Thoracic aorta (tissue), 2 donors: ENCODE measurements at regions not wholly inside any gene's neighbourhood (a gene's known extent, or its start where the extent isn't known, plus 50 kb on each side); places are given as distances from the start of the nearest gene placed in this dataset.

Experiments used
- ATAC-seq: fragments of 150-250 bp; one replicate; pipeline ENCODE4 v1.8.0; 2017; ENCODE audit warnings: low read depth; ENCODE audit not compliant: insufficient number of reproducible peaks, low FRiP score
- DNase-seq: peaks from one replicate; pipeline ENCODE4 v3.0.0-alpha.2; 2020; ENCODE audit warnings: low spot score
- H3K27ac ChIP-seq, 2 donors: fragments of 200-600 bp; sonication (generic); 1 replicate in 1 of 2; 2 replicates in 1 of 2; pipeline ENCODE4 v1.5.1; 2016; ENCODE audit warnings: mild to moderate bottlenecking in 2 of 2, moderate library complexity in 2 of 2
- H3K27me3 ChIP-seq: fragments of 200-600 bp; sonication (generic); replicated peaks from 2 replicates; pipeline ENCODE4 v1.6.0; 2016; ENCODE audit warnings: mild to moderate bottlenecking; ENCODE audit not compliant: insufficient read depth
- H3K36me3 ChIP-seq: fragments of 200-600 bp; sonication (generic); one replicate; pipeline ENCODE4 v1.5.1; 2016
- H3K4me1 ChIP-seq, 2 donors: fragments of 200-600 bp; sonication (generic); 1 replicate in 1 of 2; 2 replicates in 1 of 2; pipeline versions ENCODE4 v1.5.1 to v1.6.0; 2016; ENCODE audit warnings: low read depth in 2 of 2, mild to moderate bottlenecking in 1 of 2; ENCODE audit not compliant: control insufficient read depth in 1 of 2
- H3K4me3 ChIP-seq: fragments of 200-600 bp; sonication (generic); 2 replicates; pipeline ENCODE4 v1.5.1; 2016; ENCODE audit warnings: mild to moderate bottlenecking
- H3K9me3 ChIP-seq: fragments of 200-600 bp; sonication (generic); 2 replicates; pipeline ENCODE4 v1.5.1; 2016
- TF ChIP-seq, protein P1 (sequence below): fragments of 200-600 bp; sonication (generic); IDR thresholded peaks from one replicate; pipeline ENCODE4 v1.5.1; 2019; ENCODE audit warnings: antibody characterized with exemption

DNA sequence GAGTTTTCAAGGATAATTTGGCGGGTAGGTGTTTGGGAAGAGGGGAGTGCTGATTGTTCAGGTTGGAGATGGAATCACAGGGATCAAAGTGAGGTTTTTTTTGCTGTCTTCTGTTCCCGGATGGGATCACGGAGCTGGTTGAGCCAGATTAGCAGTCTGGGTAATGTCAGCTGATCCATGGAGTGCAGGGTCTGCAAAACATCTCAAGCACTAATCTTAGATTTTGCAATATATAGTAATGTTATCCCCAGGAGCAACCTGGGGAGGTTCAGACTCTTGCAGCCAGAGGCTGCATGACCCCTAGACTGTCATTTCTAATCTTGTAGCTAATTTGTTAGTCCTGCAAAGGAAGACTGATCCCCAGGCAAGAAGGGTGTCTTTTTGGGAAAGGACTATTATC is 354.1 kb upstream of the SGO1 start:
- DNase-seq = no peak
- no peak overlapping the region for H3K4me3 ChIP-seq
- H3K27me3 ChIP-seq = no peaks in the 10 kb centered on the region
- no peaks in the 10 kb centered on the region for H3K36me3 ChIP-seq
- TF ChIP-seq, protein P1, sequence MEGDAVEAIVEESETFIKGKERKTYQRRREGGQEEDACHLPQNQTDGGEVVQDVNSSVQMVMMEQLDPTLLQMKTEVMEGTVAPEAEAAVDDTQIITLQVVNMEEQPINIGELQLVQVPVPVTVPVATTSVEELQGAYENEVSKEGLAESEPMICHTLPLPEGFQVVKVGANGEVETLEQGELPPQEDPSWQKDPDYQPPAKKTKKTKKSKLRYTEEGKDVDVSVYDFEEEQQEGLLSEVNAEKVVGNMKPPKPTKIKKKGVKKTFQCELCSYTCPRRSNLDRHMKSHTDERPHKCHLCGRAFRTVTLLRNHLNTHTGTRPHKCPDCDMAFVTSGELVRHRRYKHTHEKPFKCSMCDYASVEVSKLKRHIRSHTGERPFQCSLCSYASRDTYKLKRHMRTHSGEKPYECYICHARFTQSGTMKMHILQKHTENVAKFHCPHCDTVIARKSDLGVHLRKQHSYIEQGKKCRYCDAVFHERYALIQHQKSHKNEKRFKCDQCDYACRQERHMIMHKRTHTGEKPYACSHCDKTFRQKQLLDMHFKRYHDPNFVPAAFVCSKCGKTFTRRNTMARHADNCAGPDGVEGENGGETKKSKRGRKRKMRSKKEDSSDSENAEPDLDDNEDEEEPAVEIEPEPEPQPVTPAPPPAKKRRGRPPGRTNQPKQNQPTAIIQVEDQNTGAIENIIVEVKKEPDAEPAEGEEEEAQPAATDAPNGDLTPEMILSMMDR = no peak
- no peaks in the 10 kb centered on the region for H3K4me1 ChIP-seq
- no peaks in the 10 kb centered on the region for H3K9me3 ChIP-seq
- ATAC-seq = no peak
- no peak overlapping the region for H3K27ac ChIP-seq

DNA sequence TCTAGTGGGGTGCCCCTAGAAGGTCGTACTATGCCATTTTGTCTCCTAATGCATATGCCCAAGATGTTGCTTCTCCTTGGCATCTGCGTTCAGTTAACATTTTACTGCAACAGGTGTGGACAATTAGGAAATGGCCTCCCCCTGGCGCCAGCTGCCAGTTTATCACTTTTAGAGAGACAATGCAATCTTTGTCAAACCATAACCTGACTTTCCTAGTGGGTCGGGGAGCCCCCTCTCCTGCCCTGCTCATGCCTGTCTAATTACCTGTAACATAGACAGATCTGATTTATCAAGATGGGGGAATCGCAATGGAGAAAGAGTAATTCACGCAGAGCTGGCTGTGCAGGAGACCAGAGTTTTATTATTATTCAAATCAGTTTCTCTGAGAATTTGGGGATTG is 353.7 kb upstream of the SGO1 start:
- Histone ChIP-seq H3K27me3 (no peaks in the 10 kb centered on the region), H3K9me3 (no peaks in the 10 kb centered on the region), H3K4me1 (no peaks in the 10 kb centered on the region), H3K27ac (no peak overlapping the region), H3K36me3 (no peaks in the 10 kb centered on the region), H3K4me3 (no peak overlapping the region)
- TF ChIP-seq, protein P1 = no peak
- no peak for ATAC-seq
- no peak for DNase-seq

DNA sequence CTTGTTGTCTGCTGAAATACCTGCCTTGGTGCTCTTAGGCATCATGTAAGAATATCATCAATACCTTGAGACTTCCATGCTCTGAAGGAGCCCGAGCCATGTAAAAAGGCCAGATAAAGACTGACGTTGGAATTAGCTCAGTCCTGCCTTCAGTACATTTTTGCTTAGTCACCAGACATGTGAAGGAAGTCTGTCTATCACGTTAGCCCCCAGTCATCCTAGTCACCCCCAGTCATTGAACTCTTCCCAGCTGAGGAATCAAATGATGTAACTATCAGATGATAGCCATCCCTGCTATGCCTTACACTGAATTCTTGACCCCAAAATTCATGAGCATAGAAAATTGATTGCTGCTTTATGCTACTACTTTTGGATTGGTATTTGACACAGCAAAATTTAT is 351.2 kb upstream of the SGO1 start:
- Histone ChIP-seq H3K4me1 (no peaks in the 10 kb centered on the region), H3K36me3 (no peaks in the 10 kb centered on the region), H3K4me3 (no peak overlapping the region), H3K27me3 (no peaks in the 10 kb centered on the region), H3K9me3 (no peaks in the 10 kb centered on the region), H3K27ac (no peak overlapping the region)
- TF ChIP-seq, protein P1 = no peak
- DNase-seq (no peak), ATAC-seq (no peak)

DNA sequence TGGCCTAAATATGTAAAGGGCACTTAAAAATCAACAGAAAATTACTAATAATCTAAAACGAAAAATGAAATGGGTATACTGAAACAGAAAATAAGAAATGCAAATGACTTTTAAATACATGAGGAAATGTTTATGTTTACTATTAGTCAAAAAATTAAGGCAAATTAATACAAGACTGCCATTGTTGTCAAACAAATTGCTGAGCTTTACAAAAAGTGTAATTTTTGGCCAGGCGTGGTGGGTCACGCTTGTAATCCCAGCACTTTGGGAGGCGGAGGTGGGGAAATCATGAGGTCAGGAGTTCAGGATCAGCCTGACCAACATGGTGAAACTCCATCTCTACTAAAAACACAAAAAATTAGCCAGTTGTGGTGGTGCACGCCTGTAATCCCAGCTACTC is 343.9 kb upstream of the SGO1 start:
- TF ChIP-seq, protein P1 = no peak
- Histone ChIP-seq H3K27me3 (no peaks in the 10 kb centered on the region), H3K36me3 (no peaks in the 10 kb centered on the region), H3K9me3 (no peaks in the 10 kb centered on the region), H3K27ac (no peak overlapping the region), H3K4me3 (no peak overlapping the region), H3K4me1 (no peaks in the 10 kb centered on the region)
- no peak for DNase-seq
- ATAC-seq = no peak

DNA sequence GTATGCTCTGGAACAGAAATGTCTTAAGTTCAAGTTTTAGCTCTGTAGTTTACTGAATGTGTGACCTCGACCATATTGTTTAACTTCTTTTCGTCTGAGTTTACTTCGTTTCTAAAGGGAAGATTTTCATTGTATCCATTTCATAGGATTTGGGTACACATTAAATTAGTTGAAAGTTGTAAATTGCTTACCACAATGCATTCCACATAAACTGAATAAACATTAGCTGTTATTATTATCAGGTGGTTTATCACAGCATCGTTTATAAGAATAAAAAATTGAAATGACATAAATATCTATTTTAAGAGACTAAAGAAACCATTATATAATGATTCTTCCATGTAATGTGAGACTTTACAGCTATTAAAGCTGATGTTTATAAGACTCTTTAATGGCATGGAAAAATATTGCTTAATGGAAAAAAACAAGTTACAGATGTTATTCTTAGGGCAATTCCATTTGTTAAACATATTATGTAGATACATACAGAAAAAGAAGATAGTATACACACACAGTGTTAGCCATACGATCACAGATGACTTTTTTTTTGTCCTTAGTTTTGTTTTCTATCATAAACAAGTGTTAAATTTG is 342.3 kb upstream of the SGO1 start:
- TF ChIP-seq, protein P1 = no peak
- H3K36me3 ChIP-seq = no peaks in the 10 kb centered on the region
- H3K27me3 ChIP-seq = no peaks in the 10 kb centered on the region
- H3K27ac ChIP-seq = no peak overlapping the region
- H3K4me1 ChIP-seq = no peaks in the 10 kb centered on the region
- ATAC-seq (no peak), DNase-seq (no peak)
- no peak overlapping the region for H3K4me3 ChIP-seq
- no peaks in the 10 kb centered on the region for H3K9me3 ChIP-seq
